ENCODE measurements at regions not wholly inside any gene's neighbourhood (a gene's known extent, or its start where the extent isn't known, plus 50 kb on each side); places are given as distances from the start of the nearest gene placed in this dataset.
"Not testable (repeated sequence)": the region's sequence is repeated elsewhere in the genome, so short reads cannot be mapped to it uniquely, and the experiment has no call there.

GRCh38 chrX:13478740-13479451, 90.5 kb upstream of the EGFL6 start:
- no peak for DNase-seq (ENCODE audit: extremely low read depth, low read depth)

DNA sequence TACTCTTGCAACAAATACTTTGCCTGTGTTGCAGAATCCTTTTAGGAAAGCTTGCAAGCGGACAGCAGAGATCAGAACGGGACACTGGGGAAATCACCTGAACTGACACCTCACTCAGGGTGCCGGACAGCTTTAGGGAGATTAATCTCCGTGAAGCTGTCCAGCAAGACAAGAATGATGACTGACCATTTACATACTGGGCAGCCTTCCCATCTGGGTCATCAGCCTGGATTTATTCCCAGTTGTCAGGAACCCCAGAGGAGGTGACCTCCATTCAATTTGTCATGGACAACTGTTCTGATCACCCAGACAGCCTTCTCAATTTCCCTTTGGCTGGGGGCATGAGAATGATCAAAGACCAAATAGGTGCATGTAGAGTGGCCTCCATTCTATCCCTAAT, 93.0 kb upstream of the EGFL6 start:
- DNase-seq (ENCODE audit: extremely low read depth, low read depth): no peak

DNA sequence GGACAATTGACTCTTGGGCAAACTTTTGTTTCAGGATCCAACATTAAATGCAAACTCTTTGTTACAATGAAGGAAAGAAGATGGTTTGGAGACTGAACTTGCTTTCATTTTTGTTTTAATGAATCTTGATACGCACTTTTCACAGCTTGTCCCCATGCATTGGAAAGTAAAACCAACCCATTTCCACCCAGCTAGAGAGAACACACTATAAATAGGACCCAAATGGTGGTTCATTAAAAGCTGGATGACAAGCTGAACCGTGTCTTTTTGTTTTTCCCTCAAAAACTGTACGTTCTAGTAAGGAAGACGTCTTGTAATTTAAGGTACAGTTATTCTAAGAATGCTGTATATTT, 95.3 kb upstream of the EGFL6 start:
- DNase-seq (ENCODE audit: extremely low read depth, low read depth): no peak

- DNase-seq (ENCODE audit: extremely low read depth, low read depth): no peak
Observed at GRCh38 chrX:13473442-13474163, 95.8 kb upstream of the EGFL6 start.

DNA sequence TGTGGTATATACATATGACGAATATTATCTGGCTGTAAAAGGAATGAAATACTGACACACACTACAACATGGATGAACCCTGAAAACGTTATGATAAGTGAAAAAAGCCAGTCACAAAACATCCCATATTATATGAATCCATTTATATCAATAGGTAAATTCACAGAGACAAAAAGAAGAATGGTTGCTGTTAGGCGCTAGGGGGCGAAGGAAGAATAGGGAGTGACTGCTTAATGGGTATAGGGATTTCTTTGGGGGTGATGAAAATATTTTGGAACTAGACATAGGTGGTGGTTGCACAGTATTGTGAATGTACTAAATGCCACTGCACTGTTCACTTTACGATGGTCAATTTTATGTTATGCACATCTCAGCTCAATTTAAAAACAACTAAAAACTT, 96.4 kb upstream of the EGFL6 start:
- no peak for DNase-seq (ENCODE audit: extremely low read depth, low read depth)

DNA sequence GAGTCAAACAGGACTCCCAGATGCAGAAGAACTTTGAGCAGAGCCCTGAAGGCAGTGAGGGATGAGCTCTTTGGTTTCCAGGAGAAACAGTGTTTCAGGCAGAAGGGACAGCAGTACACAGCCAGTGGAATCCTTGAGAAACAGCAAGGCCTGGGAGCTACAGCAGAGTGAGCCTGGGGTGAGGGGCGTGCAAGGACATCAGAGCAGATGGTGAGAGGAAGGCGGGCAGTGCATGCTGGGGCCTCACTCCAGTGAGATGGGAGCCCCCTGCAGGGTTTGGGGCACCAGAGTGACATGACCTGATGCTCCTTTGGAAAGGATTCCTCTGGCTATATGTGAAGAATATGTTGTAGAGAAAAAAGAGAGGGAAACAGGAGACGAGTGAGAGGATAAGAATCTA, 98.1 kb upstream of the EGFL6 start:
- DNase-seq (ENCODE audit: extremely low read depth, low read depth): no peak

- no peak for DNase-seq (ENCODE audit: extremely low read depth, low read depth)
Observed at GRCh38 chrX:13470685-13470977, 98.8 kb upstream of the EGFL6 start.

DNA sequence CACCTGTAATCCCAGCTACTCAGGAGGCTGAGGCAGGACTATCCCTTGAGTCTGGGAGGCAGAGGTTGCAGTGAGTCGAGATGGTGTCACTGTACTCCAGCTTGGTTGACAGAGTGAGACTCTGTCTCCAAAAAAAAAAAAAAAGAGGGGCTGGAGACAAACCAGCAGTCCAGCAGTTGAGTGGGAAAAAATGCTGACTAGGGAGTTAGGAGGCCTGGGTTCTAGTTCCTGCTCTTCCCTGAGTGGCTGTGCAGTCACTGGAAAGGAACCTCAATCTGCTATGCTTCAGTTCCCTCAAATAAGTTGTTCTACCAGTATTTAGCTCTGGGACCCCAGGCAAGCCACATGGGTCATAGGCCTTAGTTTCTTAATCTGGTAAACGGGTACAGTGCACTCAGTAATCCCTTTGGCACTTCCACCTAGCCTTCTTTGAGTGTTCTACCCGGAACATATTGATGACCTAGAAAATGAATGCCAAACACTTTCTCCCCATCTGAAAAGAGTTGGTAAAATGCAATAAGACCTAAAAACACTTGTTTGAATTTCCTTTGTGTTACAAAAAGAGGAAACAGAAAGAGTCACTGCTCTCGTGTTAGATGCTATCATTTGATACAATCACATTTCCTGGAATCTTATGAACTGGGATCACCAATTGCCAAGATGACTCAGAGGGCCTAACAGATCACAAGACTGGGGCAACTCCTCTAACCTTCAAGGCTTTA, 99.3 kb upstream of the EGFL6 start:
- no peak for DNase-seq (ENCODE audit: extremely low read depth, low read depth)

- no peak for DNase-seq (ENCODE audit: extremely low read depth, low read depth)
Observed at GRCh38 chrX:13468096-13468495, 101.3 kb upstream of the EGFL6 start.

- DNase-seq (ENCODE audit: extremely low read depth, low read depth): no peak
Observed at GRCh38 chrX:13467243-13467642, 102.2 kb upstream of the EGFL6 start.

DNA sequence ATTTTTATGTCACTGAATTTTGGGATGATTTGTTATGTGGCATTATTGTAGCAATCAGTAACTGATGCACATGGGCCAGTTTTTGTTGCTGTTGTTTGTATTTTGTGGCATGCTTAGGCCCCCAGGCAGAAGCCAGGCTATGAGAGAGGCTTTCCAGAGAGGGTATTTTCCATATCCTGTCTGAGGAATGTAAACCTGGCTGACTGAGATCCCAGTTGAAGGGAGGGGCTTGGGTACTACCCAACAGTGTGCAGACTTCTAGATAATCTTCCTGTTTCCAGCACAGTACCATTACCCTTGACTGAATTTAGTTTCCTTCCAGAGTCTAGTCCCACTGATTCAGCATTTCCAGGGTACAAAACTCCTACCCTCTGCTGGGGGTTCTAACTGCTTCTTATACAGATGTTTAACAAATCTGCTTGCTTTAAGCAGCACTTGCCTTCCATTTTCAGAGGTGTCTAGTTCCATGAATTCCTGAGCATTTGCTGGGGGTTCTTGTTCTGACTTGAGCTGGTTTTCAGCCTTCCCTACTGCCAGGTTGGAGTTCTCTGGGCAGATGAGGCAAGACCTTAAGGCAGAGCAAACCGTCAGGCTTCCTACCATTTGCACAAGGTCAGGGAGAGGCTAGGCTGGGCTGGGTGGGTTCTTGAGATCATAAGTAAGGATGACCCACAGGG, 104.7 kb upstream of the EGFL6 start:
- DNase-seq (ENCODE audit: extremely low read depth, low read depth): no peak

DNA sequence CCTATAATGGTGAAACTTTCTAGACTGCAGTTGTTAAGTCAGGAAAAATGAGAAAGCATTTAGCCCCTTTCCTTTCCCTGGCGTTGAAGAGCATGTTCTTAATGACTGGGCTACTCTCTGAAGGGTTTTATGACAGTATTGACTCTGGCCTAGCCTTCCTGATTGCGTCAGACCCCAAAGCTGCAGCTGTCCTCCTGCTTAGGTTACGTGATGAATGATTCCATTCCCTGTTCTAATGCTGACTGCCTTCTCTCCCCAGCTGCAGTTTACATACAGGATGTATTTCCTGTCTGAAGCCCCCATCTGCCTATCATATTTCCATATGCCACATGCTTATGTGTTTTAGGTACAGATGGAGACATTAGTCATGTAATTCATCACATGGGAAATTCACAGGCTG, 105.8 kb upstream of the EGFL6 start:
- DNase-seq (ENCODE audit: extremely low read depth, low read depth): no peak

DNA sequence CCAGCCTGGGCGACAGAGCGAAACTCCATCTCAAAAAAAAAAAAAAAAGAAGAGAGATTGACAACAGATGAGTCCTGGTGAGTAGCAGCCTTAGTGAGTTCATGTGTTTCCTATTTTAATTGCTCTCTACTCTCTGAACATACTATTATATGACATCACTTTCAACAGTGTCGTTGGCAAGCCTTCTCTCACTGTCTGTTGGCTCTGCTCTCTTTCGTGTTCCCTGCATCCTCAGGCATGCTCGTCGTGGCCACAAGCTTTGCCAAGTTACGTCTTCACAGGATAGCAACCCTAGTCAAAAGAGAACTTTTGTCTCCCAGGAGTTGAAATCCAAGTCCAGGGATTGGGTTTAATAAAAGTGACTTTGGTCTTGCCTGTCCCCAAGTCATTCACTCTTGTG, 117.1 kb upstream of the EGFL6 start:
- DNase-seq (ENCODE audit: extremely low read depth, low read depth): no peak

- no peak for DNase-seq (ENCODE audit: extremely low read depth, low read depth)
Observed at GRCh38 chrX:13449441-13449840, 120.0 kb upstream of the EGFL6 start.

GRCh38 chrX:13448941-13449340, 120.5 kb upstream of the EGFL6 start:
- DNase-seq (ENCODE audit: extremely low read depth, low read depth): no peak

DNA sequence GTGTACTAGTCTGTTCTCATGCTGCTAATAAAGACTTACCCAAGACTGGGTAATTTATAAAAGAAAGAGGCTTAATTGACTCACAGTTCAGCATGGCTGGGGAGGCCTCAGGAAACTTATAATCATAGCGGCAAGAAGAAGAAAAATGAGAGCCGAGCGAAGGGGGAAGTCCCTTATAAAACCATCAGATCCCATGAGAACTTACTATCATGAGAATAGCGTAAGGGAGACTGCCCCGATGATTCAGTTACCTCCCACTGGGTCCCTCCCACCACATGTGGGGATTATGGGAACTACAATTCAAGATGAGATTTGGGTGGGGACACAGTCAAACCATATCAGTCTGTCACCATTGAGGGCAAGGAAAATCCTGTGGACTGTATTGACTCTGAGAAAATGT, 121.8 kb upstream of the ATXN3L start:
- DNase-seq (ENCODE audit: extremely low read depth, low read depth): not testable (repeated sequence)

- no peak for DNase-seq (ENCODE audit: extremely low read depth, low read depth)
Observed at GRCh38 chrX:13440176-13440575, 120.3 kb upstream of the ATXN3L start.

- no peak for DNase-seq (ENCODE audit: extremely low read depth, low read depth)
Observed at GRCh38 chrX:13433298-13433605, 113.4 kb upstream of the ATXN3L start.

GRCh38 chrX:13432414-13433297, 112.8 kb upstream of the ATXN3L start:
- DNase-seq (ENCODE audit: extremely low read depth, low read depth): no peak

DNA sequence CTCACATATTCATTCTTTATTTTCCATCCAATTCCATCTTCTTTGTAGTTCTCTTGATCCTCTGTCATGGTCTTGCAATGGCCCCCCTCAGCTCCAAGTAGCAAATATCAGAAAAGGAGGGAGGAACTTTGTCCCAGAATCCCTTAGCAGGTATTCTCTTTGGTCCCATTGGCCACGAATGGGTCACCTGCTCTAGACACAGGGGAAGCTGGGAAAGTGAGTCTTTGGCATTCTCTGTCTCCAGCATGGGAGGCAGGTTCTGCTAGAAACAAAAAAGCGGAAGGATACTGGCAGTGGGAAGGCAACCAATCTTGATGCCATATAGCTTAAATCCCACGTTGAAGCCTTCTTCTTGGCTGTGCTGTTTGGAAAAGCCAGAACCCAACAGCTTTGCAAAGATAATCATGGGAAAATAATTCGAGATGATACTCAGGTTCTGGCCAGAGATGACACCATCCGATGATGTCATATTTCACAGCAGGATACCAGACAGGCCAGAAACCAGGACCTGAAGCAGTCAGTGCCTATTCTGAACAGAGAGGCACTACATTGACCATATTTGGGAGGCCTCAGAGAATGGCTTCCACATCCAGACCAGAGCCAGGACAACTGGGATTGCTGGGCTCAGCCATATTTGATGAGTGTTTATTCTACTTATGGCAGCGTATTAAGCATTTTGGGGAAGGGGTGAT, 110.4 kb upstream of the ATXN3L start:
- DNase-seq (ENCODE audit: extremely low read depth, low read depth): no peak

Data from NCI-H460 (cell line).